ENCODE measurements at regions not wholly inside any gene's neighbourhood (a gene's known extent, or its start where the extent isn't known, plus 50 kb on each side); places are given as distances from the start of the nearest gene placed in this dataset.

GRCh38 chr11:113569391-113569790 lies 94.2 kb upstream of the DRD2 start:
- H3K4me1 ChIP-seq (replicated peaks in 1 of 2) = peaks cover 0 to 8% of the 10 kb centered on the region in 2 donors
- H3K9me3 ChIP-seq (replicated peaks in 1 of 3) = no peaks in the 10 kb centered on the region
- no peak for TF ChIP-seq POLR2A (IDR thresholded peaks at IDR 0.05)
- TF ChIP-seq, protein P1, sequence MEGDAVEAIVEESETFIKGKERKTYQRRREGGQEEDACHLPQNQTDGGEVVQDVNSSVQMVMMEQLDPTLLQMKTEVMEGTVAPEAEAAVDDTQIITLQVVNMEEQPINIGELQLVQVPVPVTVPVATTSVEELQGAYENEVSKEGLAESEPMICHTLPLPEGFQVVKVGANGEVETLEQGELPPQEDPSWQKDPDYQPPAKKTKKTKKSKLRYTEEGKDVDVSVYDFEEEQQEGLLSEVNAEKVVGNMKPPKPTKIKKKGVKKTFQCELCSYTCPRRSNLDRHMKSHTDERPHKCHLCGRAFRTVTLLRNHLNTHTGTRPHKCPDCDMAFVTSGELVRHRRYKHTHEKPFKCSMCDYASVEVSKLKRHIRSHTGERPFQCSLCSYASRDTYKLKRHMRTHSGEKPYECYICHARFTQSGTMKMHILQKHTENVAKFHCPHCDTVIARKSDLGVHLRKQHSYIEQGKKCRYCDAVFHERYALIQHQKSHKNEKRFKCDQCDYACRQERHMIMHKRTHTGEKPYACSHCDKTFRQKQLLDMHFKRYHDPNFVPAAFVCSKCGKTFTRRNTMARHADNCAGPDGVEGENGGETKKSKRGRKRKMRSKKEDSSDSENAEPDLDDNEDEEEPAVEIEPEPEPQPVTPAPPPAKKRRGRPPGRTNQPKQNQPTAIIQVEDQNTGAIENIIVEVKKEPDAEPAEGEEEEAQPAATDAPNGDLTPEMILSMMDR (IDR thresholded peaks at IDR 0.05) = no peak
- H3K36me3 ChIP-seq (replicated peaks in 1 of 2) = no peaks in the 10 kb centered on the region
- H3K4me3 ChIP-seq = no peak overlapping the region
- H3K27ac ChIP-seq = no peak overlapping the region
- WGBS, 4 donors = 88 to 93% (median 91%) methylated on average over 3 of the region's 3 CpGs
- no peak for DNase-seq
- intact Hi-C loops (cut with DNase I) = no loop called here
- no peaks in the 10 kb centered on the region for H3K27me3 ChIP-seq

DNA sequence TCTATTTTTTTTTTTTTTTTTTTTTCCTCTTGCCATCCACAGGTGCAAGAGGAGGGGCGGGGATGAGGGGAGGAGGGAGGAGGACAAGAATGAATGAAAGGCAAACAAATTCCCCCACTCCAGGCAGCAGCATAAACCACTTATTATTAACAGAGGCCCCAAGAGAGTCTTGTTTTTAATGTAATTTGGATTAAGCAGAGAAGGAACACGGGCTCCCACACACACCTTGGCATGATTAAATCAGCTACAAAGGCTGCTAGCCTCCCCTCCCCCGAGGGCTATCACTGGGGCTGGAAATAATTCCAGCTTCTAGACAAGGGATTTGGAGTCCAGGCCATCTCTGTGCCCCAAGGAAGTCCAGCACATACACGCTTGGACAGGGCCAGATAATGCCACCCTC lies 93.4 kb upstream of the DRD2 start:
- Histone ChIP-seq H3K27me3 (no peaks in the 10 kb centered on the region), H3K4me1 (replicated peaks in 1 of 2) (peaks cover 0 to 8% of the 10 kb centered on the region in 2 donors), H3K9me3 (replicated peaks in 1 of 3) (no peaks in the 10 kb centered on the region), H3K36me3 (replicated peaks in 1 of 2) (no peaks in the 10 kb centered on the region), H3K4me3 (no peak overlapping the region), H3K27ac (no peak overlapping the region)
- no peak for DNase-seq
- WGBS, 4 donors = 71 to 92% (median 86%) methylated on average over 3 to 4 of the region's 4 CpGs
- intact Hi-C loops (cut with DNase I) = no loop called here
- TF ChIP-seq POLR2A (IDR thresholded peaks at IDR 0.05) = no peak
- TF ChIP-seq, protein P1 (IDR thresholded peaks at IDR 0.05) = no peak

GRCh38 chr11:113567867-113568544 lies 92.8 kb upstream of the DRD2 start:
- no peak for DNase-seq
- Histone ChIP-seq H3K4me1 (replicated peaks in 1 of 2) (peaks cover 0 to 8% of the 10 kb centered on the region in 2 donors), H3K27me3 (no peaks in the 10 kb centered on the region), H3K4me3 (no peak overlapping the region), H3K9me3 (replicated peaks in 1 of 3) (no peaks in the 10 kb centered on the region), H3K36me3 (replicated peaks in 1 of 2) (no peaks in the 10 kb centered on the region), H3K27ac (no peak overlapping the region)
- intact Hi-C loops (cut with DNase I) = no loop called here
- TF ChIP-seq POLR2A (IDR thresholded peaks at IDR 0.05) = no peak
- WGBS, 4 donors = 66 to 73% (median 72%) methylated on average over 9 to 11 of the region's 11 CpGs

GRCh38 chr11:113567097-113567496 lies 91.9 kb upstream of the DRD2 start:
- Histone ChIP-seq H3K4me1 (replicated peaks in 1 of 2) (peaks cover 0 to 8% of the 10 kb centered on the region in 2 donors), H3K9me3 (replicated peaks in 1 of 3) (no peaks in the 10 kb centered on the region), H3K36me3 (replicated peaks in 1 of 2) (no peaks in the 10 kb centered on the region), H3K27ac (no peak overlapping the region), H3K27me3 (no peaks in the 10 kb centered on the region), H3K4me3 (no peak overlapping the region)
- no peak for DNase-seq
- intact Hi-C loops (cut with DNase I) = no loop called here
- TF ChIP-seq, protein P1 (IDR thresholded peaks at IDR 0.05) = no peak
- TF ChIP-seq POLR2A (IDR thresholded peaks at IDR 0.05) = no peak
- WGBS, 4 donors = 84 to 87% (median 86%) methylated on average over 7 of the region's 7 CpGs

DNA sequence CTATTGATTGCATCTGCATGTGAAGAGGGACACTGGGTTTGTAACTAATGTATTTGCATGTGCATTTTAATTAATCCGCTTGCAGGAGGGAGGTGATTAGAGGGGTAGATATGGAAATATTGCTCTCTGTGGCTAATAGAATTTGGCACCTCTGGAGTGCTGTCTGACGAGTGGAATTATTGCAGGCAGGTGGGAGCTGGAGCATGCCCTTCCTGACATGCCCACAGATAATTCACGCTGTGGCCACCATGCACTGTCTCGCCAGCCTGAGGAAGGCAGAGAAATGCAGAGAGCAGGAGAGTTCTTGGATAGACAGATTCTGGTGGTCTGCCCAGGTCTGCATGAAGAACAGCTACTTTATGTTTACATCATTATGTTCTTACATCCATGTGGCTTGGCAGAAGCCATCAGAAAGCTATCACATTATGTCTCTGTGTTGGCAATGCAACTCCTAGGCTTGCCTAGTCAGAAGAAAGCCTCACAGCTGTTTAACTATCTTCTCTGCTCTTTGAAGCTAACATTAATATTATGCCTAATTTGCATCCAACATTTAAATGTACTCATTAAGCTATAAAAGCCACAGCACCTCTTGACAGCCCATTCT lies 89.4 kb upstream of the DRD2 start:
- TF ChIP-seq, protein P1 (IDR thresholded peaks at IDR 0.05) = no peak
- no peak for TF ChIP-seq POLR2A (IDR thresholded peaks at IDR 0.05)
- intact Hi-C loops (cut with DNase I) = no loop called here
- Histone ChIP-seq H3K4me3 (no peak overlapping the region), H3K36me3 (replicated peaks in 1 of 2) (no peaks in the 10 kb centered on the region), H3K27me3 (no peaks in the 10 kb centered on the region), H3K9me3 (replicated peaks in 1 of 3) (no peaks in the 10 kb centered on the region), H3K4me1 (replicated peaks in 1 of 2) (no peaks in the 10 kb centered on the region), H3K27ac (no peak overlapping the region)
- DNase-seq = no peak
- WGBS, 4 donors = 67 to 83% (median 76%) methylated on average over 4 of the region's 4 CpGs
